ENCODE measurements at regions not wholly inside any gene's neighbourhood (a gene's known extent, or its start where the extent isn't known, plus 50 kb on each side); places are given as distances from the start of the nearest gene placed in this dataset.
"Not testable (repeated sequence)": the region's sequence is repeated elsewhere in the genome, so short reads cannot be mapped to it uniquely, and the experiment has no call there.

- H3K9ac ChIP-seq (ENCODE audit: insufficient read length, low read depth); H3K4me1 ChIP-seq (ENCODE audit: insufficient read depth, insufficient read length); DNase-seq (ENCODE audit: low read depth, low spot score); H3K4me3 ChIP-seq (ENCODE audit: insufficient read length, low read depth); H3K27me3 ChIP-seq (ENCODE audit: insufficient read depth, insufficient read length); H3K36me3 ChIP-seq (ENCODE audit: insufficient read depth, insufficient read length, low read length); H3K9me3 ChIP-seq (ENCODE audit: insufficient read depth, low read length): not testable (repeated sequence)
Observed at GRCh38 chrX:63201987-63202386, 149.1 kb downstream of the SPIN4 start.

GRCh38 chrX:63198693-63199092 is 152.4 kb downstream of the SPIN4 start:
- H3K4me1 ChIP-seq (ENCODE audit: insufficient read depth, insufficient read length); H3K36me3 ChIP-seq (ENCODE audit: insufficient read depth, insufficient read length, low read length); H3K9ac ChIP-seq (ENCODE audit: insufficient read length, low read depth); H3K9me3 ChIP-seq (ENCODE audit: insufficient read depth, low read length); H3K4me3 ChIP-seq (ENCODE audit: insufficient read length, low read depth); DNase-seq (ENCODE audit: low read depth, low spot score); H3K27me3 ChIP-seq (ENCODE audit: insufficient read depth, insufficient read length): not testable (repeated sequence)

GRCh38 chrX:63192366-63193041 is 158.6 kb downstream of the SPIN4 start:
- H3K4me3 ChIP-seq (ENCODE audit: insufficient read length, low read depth); DNase-seq (ENCODE audit: low read depth, low spot score): not testable (repeated sequence)

GRCh38 chrX:63186137-63186536 is 165.0 kb downstream of the SPIN4 start:
- Histone ChIP-seq H3K4me3 (ENCODE audit: insufficient read length, low read depth) (no peak overlapping the region), H3K9ac (ENCODE audit: insufficient read length, low read depth) (no peak overlapping the region), H3K9me3 (ENCODE audit: insufficient read depth, low read length) (no peaks in the 10 kb centered on the region), H3K36me3 (ENCODE audit: insufficient read depth, insufficient read length, low read length) (no peaks in the 10 kb centered on the region), H3K4me1 (ENCODE audit: insufficient read depth, insufficient read length) (no peaks in the 10 kb centered on the region), H3K27me3 (ENCODE audit: insufficient read depth, insufficient read length) (no peaks in the 10 kb centered on the region)
- no peak for DNase-seq (ENCODE audit: low read depth, low spot score)
- TF ChIP-seq ZNF274 (IDR thresholded peaks at IDR 0.05; ENCODE audit: low read depth, low read length) (no peak), YY1 (IDR thresholded peaks at IDR 0.05; ENCODE audit: insufficient read depth, insufficient read length) (no peak), SUZ12 (IDR thresholded peaks at IDR 0.05; ENCODE audit: extremely low read depth, insufficient read depth, insufficient read length) (no peak)

More at GRCh38 chrX:63192366-63193041, 158.6 kb downstream of the SPIN4 start:
- not testable (repeated sequence) for H3K27me3 ChIP-seq (ENCODE audit: insufficient read depth, insufficient read length); H3K4me1 ChIP-seq (ENCODE audit: insufficient read depth, insufficient read length); H3K9me3 ChIP-seq (ENCODE audit: insufficient read depth, low read length); H3K9ac ChIP-seq (ENCODE audit: insufficient read length, low read depth); H3K36me3 ChIP-seq (ENCODE audit: insufficient read depth, insufficient read length, low read length)

GRCh38 chrX:63179852-63180251 is 171.3 kb downstream of the SPIN4 start:
- H3K27me3 ChIP-seq (ENCODE audit: insufficient read depth, insufficient read length); H3K4me1 ChIP-seq (ENCODE audit: insufficient read depth, insufficient read length); H3K9me3 ChIP-seq (ENCODE audit: insufficient read depth, low read length); DNase-seq (ENCODE audit: low read depth, low spot score); H3K36me3 ChIP-seq (ENCODE audit: insufficient read depth, insufficient read length, low read length); H3K4me3 ChIP-seq (ENCODE audit: insufficient read length, low read depth); H3K9ac ChIP-seq (ENCODE audit: insufficient read length, low read depth): not testable (repeated sequence)

GRCh38 chrX:63176578-63176977 is 174.6 kb downstream of the SPIN4 start:
- not testable (repeated sequence) for H3K36me3 ChIP-seq (ENCODE audit: insufficient read depth, insufficient read length, low read length); H3K4me1 ChIP-seq (ENCODE audit: insufficient read depth, insufficient read length); DNase-seq (ENCODE audit: low read depth, low spot score); H3K9ac ChIP-seq (ENCODE audit: insufficient read length, low read depth); H3K27me3 ChIP-seq (ENCODE audit: insufficient read depth, insufficient read length); H3K4me3 ChIP-seq (ENCODE audit: insufficient read length, low read depth); H3K9me3 ChIP-seq (ENCODE audit: insufficient read depth, low read length)

GRCh38 chrX:63173841-63174718 is 177.1 kb downstream of the SPIN4 start:
- not testable (repeated sequence) for H3K9ac ChIP-seq (ENCODE audit: insufficient read length, low read depth); H3K4me1 ChIP-seq (ENCODE audit: insufficient read depth, insufficient read length); H3K27me3 ChIP-seq (ENCODE audit: insufficient read depth, insufficient read length); H3K4me3 ChIP-seq (ENCODE audit: insufficient read length, low read depth); H3K9me3 ChIP-seq (ENCODE audit: insufficient read depth, low read length); DNase-seq (ENCODE audit: low read depth, low spot score); H3K36me3 ChIP-seq (ENCODE audit: insufficient read depth, insufficient read length, low read length)

- DNase-seq (ENCODE audit: low read depth, low spot score); H3K36me3 ChIP-seq (ENCODE audit: insufficient read depth, insufficient read length, low read length); H3K9me3 ChIP-seq (ENCODE audit: insufficient read depth, low read length); H3K9ac ChIP-seq (ENCODE audit: insufficient read length, low read depth); H3K27me3 ChIP-seq (ENCODE audit: insufficient read depth, insufficient read length); H3K4me1 ChIP-seq (ENCODE audit: insufficient read depth, insufficient read length); H3K4me3 ChIP-seq (ENCODE audit: insufficient read length, low read depth): not testable (repeated sequence)
Observed at GRCh38 chrX:63169416-63169815, 181.7 kb downstream of the SPIN4 start.

GRCh38 chrX:63168949-63169348 is 182.2 kb downstream of the SPIN4 start:
- H3K9ac ChIP-seq (ENCODE audit: insufficient read length, low read depth); H3K4me1 ChIP-seq (ENCODE audit: insufficient read depth, insufficient read length); H3K36me3 ChIP-seq (ENCODE audit: insufficient read depth, insufficient read length, low read length); H3K9me3 ChIP-seq (ENCODE audit: insufficient read depth, low read length); H3K27me3 ChIP-seq (ENCODE audit: insufficient read depth, insufficient read length); H3K4me3 ChIP-seq (ENCODE audit: insufficient read length, low read depth); DNase-seq (ENCODE audit: low read depth, low spot score): not testable (repeated sequence)

GRCh38 chrX:63167002-63167401 is 184.1 kb downstream of the SPIN4 start:
- not testable (repeated sequence) for H3K4me3 ChIP-seq (ENCODE audit: insufficient read length, low read depth)

GRCh38 chrX:63160994-63161393 is 190.1 kb downstream of the SPIN4 start:
- not testable (repeated sequence) for H3K36me3 ChIP-seq (ENCODE audit: insufficient read depth, insufficient read length, low read length); H3K4me1 ChIP-seq (ENCODE audit: insufficient read depth, insufficient read length); H3K4me3 ChIP-seq (ENCODE audit: insufficient read length, low read depth); H3K9ac ChIP-seq (ENCODE audit: insufficient read length, low read depth); DNase-seq (ENCODE audit: low read depth, low spot score); H3K27me3 ChIP-seq (ENCODE audit: insufficient read depth, insufficient read length); H3K9me3 ChIP-seq (ENCODE audit: insufficient read depth, low read length)

More at GRCh38 chrX:63167002-63167401, 184.1 kb downstream of the SPIN4 start:
- H3K27me3 ChIP-seq (ENCODE audit: insufficient read depth, insufficient read length); H3K4me1 ChIP-seq (ENCODE audit: insufficient read depth, insufficient read length); H3K36me3 ChIP-seq (ENCODE audit: insufficient read depth, insufficient read length, low read length); H3K9ac ChIP-seq (ENCODE audit: insufficient read length, low read depth); H3K9me3 ChIP-seq (ENCODE audit: insufficient read depth, low read length); DNase-seq (ENCODE audit: low read depth, low spot score): not testable (repeated sequence)

All from NT2/D1 (cell line).